SK-N-SH (cell line): ENCODE measurements at regions not wholly inside any gene's neighbourhood (a gene's known extent, or its start where the extent isn't known, plus 50 kb on each side); places are given as distances from the start of the nearest gene placed in this dataset.

Experiments used
- CTCF ChIP-seq: fragments of 200-600 bp; sonication (generic); IDR thresholded peaks from 2 replicates; pipeline ENCODE4 v1.6.1; 2017; ENCODE audit warnings: antibody characterized with exemption, mild to moderate bottlenecking, moderate library complexity
- EP300 ChIP-seq, 2 experiments: IDR thresholded peaks; 2 replicates each; pipeline versions ENCODE4 v1.4.0 to v1.6.1; 2012; ENCODE audit warnings: borderline replicate concordance in 1 of 2, low read depth in 1 of 2, low read length in 1 of 2
- FOXJ3 ChIP-seq: sonication (generic); formaldehyde crosslinking; IDR thresholded peaks from 2 replicates; pipeline ENCODE4 v1.5.1; 2020; ENCODE audit warnings: mild to moderate bottlenecking, missing genetic modification reagents
- MXI1 ChIP-seq: IDR thresholded peaks from 2 replicates; pipeline ENCODE4 v1.6.1; 2012; ENCODE audit warnings: mild to moderate bottlenecking, low read depth, low read length, improper control_type of control experiment
- NFIC ChIP-seq: IDR thresholded peaks from 2 replicates; pipeline ENCODE4 v1.4.0; 2012; ENCODE audit warnings: borderline replicate concordance
- PBX3 ChIP-seq: IDR thresholded peaks from 2 replicates; pipeline ENCODE4; 2012
- POLR2AphosphoS5 ChIP-seq: IDR thresholded peaks from 2 replicates; pipeline ENCODE4 v1.6.1; 2012; ENCODE audit warnings: low read depth, low read length
- REST ChIP-seq: IDR thresholded peaks from 2 replicates; pipeline ENCODE4 v1.6.1; 2012; ENCODE audit warnings: mild to moderate bottlenecking, low read depth, low read length, moderate library complexity
- RXRA ChIP-seq: IDR thresholded peaks from 2 replicates; pipeline ENCODE4 v1.4.0; 2012; ENCODE audit warnings: low read depth, mild to moderate bottlenecking, borderline replicate concordance
- USF1 ChIP-seq: IDR thresholded peaks from 2 replicates; pipeline ENCODE4 v1.4.0; 2012; ENCODE audit warnings: low read depth, borderline replicate concordance

GRCh38 chr6:48735846-48736245 is 624.8 kb upstream of the PTCHD4 start:
- TF ChIP-seq MXI1 (no peak), CTCF (no peak), RXRA (no peak), NFIC (no peak), REST (no peak), EP300 (IDR thresholded peaks at IDR 0.05; ENCODE audit: borderline replicate concordance in 1 of 2, low read depth in 1 of 2, low read length in 1 of 2) (no peak), USF1 (no peak), FOXJ3 (CRISPR knock-in tag) (no peak), POLR2AphosphoS5 (no peak), PBX3 (no peak)
